ENCODE measurements at regions not wholly inside any gene's neighbourhood (a gene's known extent, or its start where the extent isn't known, plus 50 kb on each side); places are given as distances from the start of the nearest gene placed in this dataset.

DNA sequence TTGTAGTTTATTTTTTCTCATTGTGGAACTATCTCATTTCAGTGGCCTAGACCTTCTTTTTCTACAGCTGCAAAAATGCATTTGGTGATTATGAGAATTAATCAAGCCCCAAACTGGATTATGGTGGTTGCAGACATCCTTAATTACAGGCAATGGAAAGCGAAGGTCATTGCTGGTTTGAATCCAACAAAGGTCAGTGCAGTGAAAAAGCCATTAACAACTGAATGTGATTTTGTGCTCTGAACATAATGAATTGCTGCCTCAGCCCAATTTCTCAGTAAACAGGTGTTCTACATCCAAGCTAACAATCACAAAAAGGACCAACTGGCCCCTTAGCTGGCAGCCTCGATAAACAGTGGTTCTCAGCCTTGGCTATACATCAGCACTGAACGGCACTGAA is 260.1 kb upstream of the DPPA4 start:
- no peak for TF ChIP-seq EZH2phosphoT487 (IDR thresholded peaks at IDR 0.05; ENCODE audit: borderline replicate concordance, low read depth, low read length)
- TF ChIP-seq, protein P1, sequence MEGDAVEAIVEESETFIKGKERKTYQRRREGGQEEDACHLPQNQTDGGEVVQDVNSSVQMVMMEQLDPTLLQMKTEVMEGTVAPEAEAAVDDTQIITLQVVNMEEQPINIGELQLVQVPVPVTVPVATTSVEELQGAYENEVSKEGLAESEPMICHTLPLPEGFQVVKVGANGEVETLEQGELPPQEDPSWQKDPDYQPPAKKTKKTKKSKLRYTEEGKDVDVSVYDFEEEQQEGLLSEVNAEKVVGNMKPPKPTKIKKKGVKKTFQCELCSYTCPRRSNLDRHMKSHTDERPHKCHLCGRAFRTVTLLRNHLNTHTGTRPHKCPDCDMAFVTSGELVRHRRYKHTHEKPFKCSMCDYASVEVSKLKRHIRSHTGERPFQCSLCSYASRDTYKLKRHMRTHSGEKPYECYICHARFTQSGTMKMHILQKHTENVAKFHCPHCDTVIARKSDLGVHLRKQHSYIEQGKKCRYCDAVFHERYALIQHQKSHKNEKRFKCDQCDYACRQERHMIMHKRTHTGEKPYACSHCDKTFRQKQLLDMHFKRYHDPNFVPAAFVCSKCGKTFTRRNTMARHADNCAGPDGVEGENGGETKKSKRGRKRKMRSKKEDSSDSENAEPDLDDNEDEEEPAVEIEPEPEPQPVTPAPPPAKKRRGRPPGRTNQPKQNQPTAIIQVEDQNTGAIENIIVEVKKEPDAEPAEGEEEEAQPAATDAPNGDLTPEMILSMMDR (conservative IDR thresholded peaks at IDR 0.05; ENCODE audit: low read length) = no peak
